NCI-H146 treated with DMSO at 0.1 percent for 48 hours (cell line): ENCODE measurements at regions not wholly inside any gene's neighbourhood (a gene's known extent, or its start where the extent isn't known, plus 50 kb on each side); places are given as distances from the start of the nearest gene placed in this dataset.
"Not testable (repeated sequence)": the region's sequence is repeated elsewhere in the genome, so short reads cannot be mapped to it uniquely, and the experiment has no call there.

ENCODE experiments used
- DNase-seq: peaks from one replicate; lab custom pipeline; 2025; ENCODE audit not compliant: unreplicated experiment; lab: John Stamatoyannopoulos, UW

GRCh38 chr1:115456441-115456961, 118.5 kb upstream of the NGF start:
- DNase-seq, result no peak

GRCh38 chr1:115454837-115455511, 116.9 kb upstream of the NGF start:
- peak; percentile 9 for DNase-seq

- no peak for DNase-seq
These were observed 115.6 kb upstream of the NGF start for GRCh38 chr1:115453666-115454065.

- DNase-seq, result no peak
These were observed 114.7 kb upstream of the NGF start for GRCh38 chr1:115452600-115453329.

- DNase-seq, result no peak
These were observed 112.5 kb upstream of the NGF start for GRCh38 chr1:115450501-115451040.

GRCh38 chr1:115448282-115449044, 110.4 kb upstream of the NGF start:
- no peak for DNase-seq

GRCh38 chr1:115447672-115448071, 109.6 kb upstream of the NGF start:
- DNase-seq, result no peak

GRCh38 chr1:115445090-115445489, 107.0 kb upstream of the NGF start:
- DNase-seq, result no peak

- DNase-seq, result no peak
These were observed 102.7 kb upstream of the NGF start for GRCh38 chr1:115440733-115441132.

GRCh38 chr1:115439520-115439919, 101.5 kb upstream of the NGF start:
- DNase-seq, result not testable (repeated sequence)

- DNase-seq, result peak; percentile 50
These were observed 99.1 kb upstream of the NGF start for GRCh38 chr1:115437196-115437595.

- no peak for DNase-seq
These were observed 98.5 kb upstream of the NGF start for GRCh38 chr1:115436596-115436995.

- no peak for DNase-seq
These were observed 95.4 kb upstream of the NGF start for GRCh38 chr1:115433483-115433882.

GRCh38 chr1:115432061-115432460, 94.0 kb upstream of the NGF start:
- DNase-seq, result no peak

GRCh38 chr1:115430441-115431158, 92.6 kb upstream of the NGF start:
- DNase-seq, result no peak

- DNase-seq, result no peak
These were observed 91.8 kb upstream of the NGF start for GRCh38 chr1:115429884-115430283.

GRCh38 chr1:115429241-115429640, 91.2 kb upstream of the NGF start:
- DNase-seq, result no peak

- no peak for DNase-seq
These were observed 90.6 kb upstream of the NGF start for GRCh38 chr1:115428676-115429075.

- DNase-seq, result no peak
These were observed 90.2 kb upstream of the NGF start for GRCh38 chr1:115428256-115428655.

- no peak for DNase-seq
These were observed 88.9 kb upstream of the NGF start for GRCh38 chr1:115426956-115427355.
